ENCODE measurements at regions not wholly inside any gene's neighbourhood (a gene's known extent, or its start where the extent isn't known, plus 50 kb on each side); places are given as distances from the start of the nearest gene placed in this dataset.

DNA sequence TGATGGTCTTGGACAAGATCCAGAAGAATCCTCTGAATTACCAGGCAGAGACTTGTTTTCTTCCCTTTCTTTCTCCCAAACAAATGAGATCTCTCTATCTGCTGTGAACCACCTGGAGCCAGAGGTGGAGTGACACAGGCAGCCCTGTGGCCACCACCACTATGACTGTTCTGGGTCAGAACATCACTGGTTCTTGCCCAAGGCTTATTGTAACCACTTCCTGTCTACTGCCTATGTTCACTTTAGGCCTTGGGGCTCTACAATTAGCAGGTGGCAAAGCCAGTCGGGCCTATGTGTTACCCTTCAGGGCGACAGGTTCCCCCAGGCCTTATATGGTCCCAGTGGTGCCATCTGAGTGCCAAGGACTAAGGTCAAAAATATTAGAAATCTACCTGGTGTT lies 161.2 kb downstream of the GLUD2 start:
- DNase-seq (no peak), ATAC-seq (ENCODE audit: poor library complexity) (no peak)
- Histone ChIP-seq H3K27me3 (ENCODE audit: control insufficient read depth in 1 of 2, insufficient read depth in 2 of 2, low read length in 2 of 2) (no peaks in the 10 kb centered on the region), H3K36me3 (ENCODE audit: insufficient read depth, low read length) (no peaks in the 10 kb centered on the region), H3K27ac (ENCODE audit: low read depth in 1 of 2, low read length in 2 of 2) (no peak overlapping the region), H3K4me3 (ENCODE audit: low read length) (no peak overlapping the region), H3K4me1 (ENCODE audit: insufficient read depth, low read length) (no peaks in the 10 kb centered on the region), H3K9me3 (ENCODE audit: control insufficient read depth in 1 of 2, insufficient read depth in 1 of 2, low read length in 2 of 2) (no peaks in the 10 kb centered on the region)
- intact Hi-C loops (cut with DNase I, micrococcal nuclease), result no loop called here
- Mint-ChIP-seq H3K4me3 (no peak overlapping the region), H3K27ac (no peak overlapping the region), H3K27me3 (no peaks in the 10 kb centered on the region), H3K4me1 (ENCODE audit: low read depth) (no peaks in the 10 kb centered on the region), H3K9me3 (no peaks in the 10 kb centered on the region), H3K36me3 (ENCODE audit: low read depth) (no peaks in the 10 kb centered on the region)
- TF ChIP-seq, protein P1, sequence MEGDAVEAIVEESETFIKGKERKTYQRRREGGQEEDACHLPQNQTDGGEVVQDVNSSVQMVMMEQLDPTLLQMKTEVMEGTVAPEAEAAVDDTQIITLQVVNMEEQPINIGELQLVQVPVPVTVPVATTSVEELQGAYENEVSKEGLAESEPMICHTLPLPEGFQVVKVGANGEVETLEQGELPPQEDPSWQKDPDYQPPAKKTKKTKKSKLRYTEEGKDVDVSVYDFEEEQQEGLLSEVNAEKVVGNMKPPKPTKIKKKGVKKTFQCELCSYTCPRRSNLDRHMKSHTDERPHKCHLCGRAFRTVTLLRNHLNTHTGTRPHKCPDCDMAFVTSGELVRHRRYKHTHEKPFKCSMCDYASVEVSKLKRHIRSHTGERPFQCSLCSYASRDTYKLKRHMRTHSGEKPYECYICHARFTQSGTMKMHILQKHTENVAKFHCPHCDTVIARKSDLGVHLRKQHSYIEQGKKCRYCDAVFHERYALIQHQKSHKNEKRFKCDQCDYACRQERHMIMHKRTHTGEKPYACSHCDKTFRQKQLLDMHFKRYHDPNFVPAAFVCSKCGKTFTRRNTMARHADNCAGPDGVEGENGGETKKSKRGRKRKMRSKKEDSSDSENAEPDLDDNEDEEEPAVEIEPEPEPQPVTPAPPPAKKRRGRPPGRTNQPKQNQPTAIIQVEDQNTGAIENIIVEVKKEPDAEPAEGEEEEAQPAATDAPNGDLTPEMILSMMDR (IDR thresholded peaks at IDR 0.05), result no peak
- POLR2A ChIA-PET, result no interaction called here
- CTCF ChIA-PET, result no interaction called here

DNA sequence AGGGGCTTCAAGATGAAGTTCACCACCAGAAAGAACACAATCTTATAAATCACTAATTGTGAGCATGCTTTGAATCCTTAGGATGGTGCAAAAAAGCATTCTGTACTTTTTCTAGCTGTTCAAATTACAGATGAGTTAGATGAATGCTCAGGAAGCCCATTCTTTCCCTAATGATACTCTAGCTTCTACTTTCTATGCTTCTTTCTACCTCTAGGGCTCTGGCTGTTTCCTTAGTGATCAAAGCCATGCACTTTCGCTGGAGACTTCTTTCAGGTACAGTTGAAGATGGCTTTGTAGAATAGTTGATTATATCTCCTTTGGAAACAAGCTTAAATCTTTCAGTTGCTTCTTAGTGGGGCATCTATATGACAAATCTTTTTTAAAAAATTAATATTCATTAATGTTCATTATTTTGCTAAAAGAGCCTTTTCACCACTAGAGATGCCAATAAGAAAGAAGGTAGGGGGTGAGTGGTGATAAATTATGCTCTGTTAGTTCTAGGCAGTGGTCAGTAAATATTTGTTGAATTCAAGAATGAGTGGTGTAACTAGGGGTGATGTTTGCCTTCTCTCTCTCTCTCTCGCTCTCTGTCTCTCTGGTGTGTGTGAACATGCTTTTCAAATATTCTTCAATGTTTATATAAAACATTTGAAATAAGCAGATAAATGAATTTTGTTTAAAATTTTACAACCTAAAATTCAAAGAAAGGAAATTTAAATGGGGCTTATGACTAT lies 169.4 kb downstream of the GLUD2 start:
- H3K9me3 ChIP-seq (ENCODE audit: control insufficient read depth in 1 of 2, insufficient read depth in 1 of 2, low read length in 2 of 2), result no peaks in the 10 kb centered on the region
- H3K27me3 ChIP-seq (ENCODE audit: control insufficient read depth in 1 of 2, insufficient read depth in 2 of 2, low read length in 2 of 2), result no peaks in the 10 kb centered on the region
- H3K36me3 ChIP-seq (ENCODE audit: insufficient read depth, low read length), result no peaks in the 10 kb centered on the region
- intact Hi-C loops (cut with DNase I, micrococcal nuclease), result no loop called here
- H3K4me3 ChIP-seq (ENCODE audit: low read length), result no peak overlapping the region
- TF ChIP-seq, protein P1 (IDR thresholded peaks at IDR 0.05), result no peak
- Mint-ChIP-seq H3K4me1 (ENCODE audit: low read depth) (no peaks in the 10 kb centered on the region), H3K36me3 (ENCODE audit: low read depth) (no peaks in the 10 kb centered on the region), H3K4me3 (no peak overlapping the region), H3K27ac (no peak overlapping the region), H3K27me3 (no peaks in the 10 kb centered on the region), H3K9me3 (no peaks in the 10 kb centered on the region)
- no peak for DNase-seq
- ATAC-seq (ENCODE audit: poor library complexity), result no peak
- ChIA-PET POLR2A (no interaction called here), CTCF (no interaction called here)
- H3K4me1 ChIP-seq (ENCODE audit: insufficient read depth, low read length), result no peaks in the 10 kb centered on the region
- H3K27ac ChIP-seq (ENCODE audit: low read depth in 1 of 2, low read length in 2 of 2), result no peak overlapping the region

DNA sequence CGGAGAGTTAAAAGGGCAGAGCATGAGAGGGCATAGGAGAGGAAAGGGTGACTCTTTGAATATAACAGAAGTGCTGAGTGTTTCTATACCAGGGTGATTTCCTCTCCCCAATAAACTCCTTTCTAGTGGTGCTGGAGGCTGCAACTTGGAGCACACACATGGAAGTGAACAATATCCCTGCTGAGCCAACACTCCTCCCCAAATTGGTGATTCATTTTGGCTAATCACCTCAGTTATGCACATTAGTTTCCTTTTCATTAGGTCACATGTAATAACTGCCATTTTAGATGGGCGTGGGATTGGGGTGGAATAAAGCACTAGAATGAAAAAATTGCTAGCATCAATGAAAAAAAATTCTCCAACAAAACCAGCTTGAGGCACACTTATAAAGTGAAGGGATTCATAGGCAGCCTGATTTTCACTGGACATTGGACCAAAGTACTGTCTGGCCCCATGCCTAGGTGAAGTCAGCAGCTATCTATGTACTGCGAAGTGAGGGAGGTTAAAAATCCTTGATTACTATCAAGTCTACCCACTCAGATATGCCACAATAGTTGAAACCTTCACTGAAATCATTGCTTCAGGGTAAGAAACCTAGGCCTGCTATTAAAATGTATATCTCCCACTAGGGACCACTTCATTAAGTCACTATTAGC lies 174.0 kb downstream of the GLUD2 start:
- H3K27me3 ChIP-seq (ENCODE audit: control insufficient read depth in 1 of 2, insufficient read depth in 2 of 2, low read length in 2 of 2), result no peaks in the 10 kb centered on the region
- Mint-ChIP-seq H3K4me3 (no peak overlapping the region), H3K36me3 (ENCODE audit: low read depth) (no peaks in the 10 kb centered on the region), H3K9me3 (peaks cover 2% of the 10 kb centered on the region), H3K27me3 (no peaks in the 10 kb centered on the region), H3K4me1 (ENCODE audit: low read depth) (no peaks in the 10 kb centered on the region), H3K27ac (no peak overlapping the region)
- H3K9me3 ChIP-seq (ENCODE audit: control insufficient read depth in 1 of 2, insufficient read depth in 1 of 2, low read length in 2 of 2), result no peaks in the 10 kb centered on the region
- TF ChIP-seq, protein P1 (IDR thresholded peaks at IDR 0.05), result no peak
- ATAC-seq (ENCODE audit: poor library complexity) (no peak), DNase-seq (no peak)
- no peaks in the 10 kb centered on the region for H3K36me3 ChIP-seq (ENCODE audit: insufficient read depth, low read length)
- CTCF ChIA-PET, result no interaction called here
- no peak overlapping the region for H3K27ac ChIP-seq (ENCODE audit: low read depth in 1 of 2, low read length in 2 of 2)
- H3K4me3 ChIP-seq (ENCODE audit: low read length), result no peak overlapping the region
- H3K4me1 ChIP-seq (ENCODE audit: insufficient read depth, low read length), result no peaks in the 10 kb centered on the region
- intact Hi-C loops (cut with DNase I, micrococcal nuclease), result no loop called here
- POLR2A ChIA-PET, result no interaction called here
